Stimulated activated effector memory CD8-positive, alpha-beta T cell treated with anti-CD3 and anti-CD28 coated beads, Interleukin-12 subunit alpha, Interleukin-12 subunit beta, amount 100 ng/mL, for 72 hours (primary cell): ENCODE measurements at regions not wholly inside any gene's neighbourhood (a gene's known extent, or its start where the extent isn't known, plus 50 kb on each side); places are given as distances from the start of the nearest gene placed in this dataset.
A peak's percentile ranks its signal among the peaks of the same experiment; 100 is the strongest.

Experiments
- ATAC-seq: fragments of 150-1000 bp; cut with Tn5 transposase; 2 replicates; pipeline ENCODE4 v1.10.0; 2021
- DNase-seq, 2 donors: peaks; one replicate each; pipeline ENCODE4 v3.0.0; 2021 to 2022; ENCODE audit warnings: low spot score in 2 of 2
- H3K27ac Mint-ChIP-seq: one replicate; pipeline ENCODE4 v1.8.0; 2022; ENCODE audit warnings: mild to moderate bottlenecking, mixed read lengths
- H3K36me3 Mint-ChIP-seq: one replicate; pipeline ENCODE4 v1.8.0; 2022; ENCODE audit warnings: mild to moderate bottlenecking, mixed read lengths
- H3K4me1 Mint-ChIP-seq: one replicate; pipeline ENCODE4 v1.8.0; 2022; ENCODE audit warnings: mixed read lengths
- H3K4me3 Mint-ChIP-seq: one replicate; pipeline ENCODE4 v1.8.0; 2022; ENCODE audit warnings: mild to moderate bottlenecking, mixed read lengths
- H3K9me3 Mint-ChIP-seq: one replicate; pipeline ENCODE4 v1.8.0; 2022; ENCODE audit warnings: mixed read lengths

GRCh38 chr1:172810480-172811175, 151.7 kb downstream of the FASLG start:
- Mint-ChIP-seq H3K36me3 (no peaks in the 10 kb centered on the region), H3K4me1 (no peaks in the 10 kb centered on the region), H3K9me3 (peaks cover 5% of the 10 kb centered on the region), H3K4me3 (no peak overlapping the region), H3K27ac (no peak overlapping the region)
- no peak for DNase-seq
- no peak for ATAC-seq

DNA sequence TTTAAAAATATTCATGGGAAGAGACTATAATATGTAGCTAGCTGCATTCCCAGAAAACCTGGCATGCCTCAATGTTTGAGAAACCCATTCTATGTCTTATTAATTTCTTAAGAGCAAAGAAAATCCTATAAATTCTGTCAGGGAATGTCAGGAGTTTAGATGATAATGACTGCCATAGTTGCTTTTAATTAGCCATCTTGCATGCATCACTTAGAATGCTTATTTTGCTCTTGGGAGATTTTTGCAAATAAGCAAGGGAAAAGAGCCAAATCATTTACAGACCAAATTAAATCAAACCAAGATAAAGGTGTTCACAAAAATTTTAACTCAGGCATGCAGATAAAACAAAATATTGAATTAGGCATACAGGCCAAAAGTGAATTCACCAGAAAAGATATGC, 152.8 kb downstream of the FASLG start:
- Mint-ChIP-seq H3K36me3 (no peaks in the 10 kb centered on the region), H3K4me3 (no peak overlapping the region), H3K27ac (no peak overlapping the region), H3K9me3 (peaks cover 5% of the 10 kb centered on the region), H3K4me1 (peaks cover 5% of the 10 kb centered on the region)
- DNase-seq (no peak), ATAC-seq (no peak)

DNA sequence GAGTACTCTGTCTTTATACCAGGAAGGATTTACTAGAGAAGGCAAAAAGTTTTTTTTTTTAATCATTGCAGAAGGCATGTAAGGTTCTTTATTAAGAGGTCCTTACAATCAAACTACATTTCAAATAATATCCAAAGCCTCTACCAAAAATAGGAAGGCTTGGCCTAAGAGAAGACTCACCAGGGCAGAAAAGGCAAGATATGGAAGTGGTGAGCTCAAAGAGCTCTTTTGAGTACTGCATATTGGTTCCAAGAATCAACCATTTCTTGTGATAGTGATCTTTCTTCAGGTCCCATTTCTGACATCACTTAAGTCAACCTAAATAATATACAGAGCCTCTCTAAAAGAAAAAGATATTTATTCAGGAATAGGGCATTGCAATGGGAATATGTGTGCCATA, 153.2 kb downstream of the FASLG start:
- Mint-ChIP-seq H3K4me1 (peaks cover 8% of the 10 kb centered on the region), H3K27ac (no peak overlapping the region), H3K4me3 (no peak overlapping the region), H3K9me3 (peaks cover 5% of the 10 kb centered on the region), H3K36me3 (no peaks in the 10 kb centered on the region)
- ATAC-seq (no peak), DNase-seq (no peak)

DNA sequence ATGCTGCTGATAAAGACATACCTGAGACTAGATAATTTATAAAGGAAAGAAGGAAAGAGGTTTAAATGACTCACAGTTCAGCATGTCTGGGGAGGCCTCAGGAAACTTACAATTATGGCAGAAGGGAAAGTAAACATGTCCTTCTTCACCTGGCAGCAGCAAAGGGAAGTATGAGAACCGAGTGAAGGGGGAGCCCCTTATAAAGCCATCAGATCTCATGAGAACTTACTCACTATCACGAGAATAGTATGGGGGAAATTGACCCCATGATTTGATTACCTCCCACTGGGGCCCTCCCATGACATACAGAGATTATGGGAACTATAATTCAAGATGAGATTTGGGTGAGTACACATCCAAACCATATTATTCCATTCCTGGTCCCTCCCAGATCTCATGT, 154.4 kb downstream of the FASLG start:
- peaks cover 5% of the 10 kb centered on the region for H3K9me3 Mint-ChIP-seq
- no peak overlapping the region for H3K4me3 Mint-ChIP-seq
- ATAC-seq = no peak
- H3K27ac Mint-ChIP-seq = no peak overlapping the region
- H3K4me1 Mint-ChIP-seq = peaks cover 12% of the 10 kb centered on the region
- H3K36me3 Mint-ChIP-seq = no peaks in the 10 kb centered on the region
- no peak for DNase-seq

GRCh38 chr1:172814428-172814827, 155.5 kb downstream of the FASLG start:
- no peak overlapping the region for H3K27ac Mint-ChIP-seq
- ATAC-seq (no peak), DNase-seq (no peak)
- peaks cover 5% of the 10 kb centered on the region for H3K9me3 Mint-ChIP-seq
- peaks cover 23% of the 10 kb centered on the region for H3K4me1 Mint-ChIP-seq
- no peak overlapping the region for H3K4me3 Mint-ChIP-seq
- H3K36me3 Mint-ChIP-seq = no peaks in the 10 kb centered on the region

- H3K4me1 Mint-ChIP-seq = peaks cover 36% of the 10 kb centered on the region
- DNase-seq = no peak
- H3K36me3 Mint-ChIP-seq = no peaks in the 10 kb centered on the region
- no peak overlapping the region for H3K27ac Mint-ChIP-seq
- no peak for ATAC-seq
- no peak overlapping the region for H3K4me3 Mint-ChIP-seq
- H3K9me3 Mint-ChIP-seq = peaks cover 5% of the 10 kb centered on the region
These were observed 156.8 kb downstream of the FASLG start for GRCh38 chr1:172815740-172816139.

DNA sequence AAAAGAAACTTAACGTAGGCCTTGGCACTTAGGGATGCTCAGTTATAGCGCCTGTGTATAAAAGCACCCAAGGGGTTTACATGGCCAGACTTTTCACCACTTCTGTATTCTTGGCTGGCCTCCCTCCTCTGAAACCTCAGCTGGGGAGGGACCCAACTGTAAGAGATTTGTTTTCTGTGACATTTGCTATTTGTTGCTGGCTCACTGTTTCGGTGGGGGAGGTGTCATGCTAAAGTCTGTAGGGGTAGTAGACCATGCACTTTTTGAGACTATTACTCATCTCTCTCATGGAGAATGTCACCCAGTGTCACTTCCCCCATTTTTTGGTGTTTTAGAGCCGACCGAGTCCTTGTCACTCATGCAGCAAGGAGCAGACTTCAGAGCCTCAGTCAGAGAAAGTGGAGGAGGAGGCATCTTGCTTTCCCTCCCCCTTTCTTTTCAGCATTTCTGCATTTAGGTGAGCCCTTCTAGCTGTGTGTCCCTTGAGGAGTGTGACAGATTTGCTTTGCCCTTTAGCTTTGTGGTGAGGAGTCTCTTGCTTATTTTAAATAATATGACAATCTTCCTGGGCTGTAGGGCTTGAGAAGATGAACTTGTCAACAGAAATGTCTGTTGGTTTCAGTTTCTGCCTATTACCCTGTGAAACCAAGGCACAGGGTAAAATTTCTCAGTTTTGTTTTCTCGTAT, 160.1 kb downstream of the FASLG start:
- Mint-ChIP-seq H3K27ac (no peak overlapping the region), H3K9me3 (peaks cover 3% of the 10 kb centered on the region), H3K36me3 (no peaks in the 10 kb centered on the region), H3K4me1 (peaks cover 42% of the 10 kb centered on the region), H3K4me3 (peak overlapping the region; percentile 56)
- ATAC-seq (peak; percentile 98), DNase-seq (peak; percentile 18 to 74)

DNA sequence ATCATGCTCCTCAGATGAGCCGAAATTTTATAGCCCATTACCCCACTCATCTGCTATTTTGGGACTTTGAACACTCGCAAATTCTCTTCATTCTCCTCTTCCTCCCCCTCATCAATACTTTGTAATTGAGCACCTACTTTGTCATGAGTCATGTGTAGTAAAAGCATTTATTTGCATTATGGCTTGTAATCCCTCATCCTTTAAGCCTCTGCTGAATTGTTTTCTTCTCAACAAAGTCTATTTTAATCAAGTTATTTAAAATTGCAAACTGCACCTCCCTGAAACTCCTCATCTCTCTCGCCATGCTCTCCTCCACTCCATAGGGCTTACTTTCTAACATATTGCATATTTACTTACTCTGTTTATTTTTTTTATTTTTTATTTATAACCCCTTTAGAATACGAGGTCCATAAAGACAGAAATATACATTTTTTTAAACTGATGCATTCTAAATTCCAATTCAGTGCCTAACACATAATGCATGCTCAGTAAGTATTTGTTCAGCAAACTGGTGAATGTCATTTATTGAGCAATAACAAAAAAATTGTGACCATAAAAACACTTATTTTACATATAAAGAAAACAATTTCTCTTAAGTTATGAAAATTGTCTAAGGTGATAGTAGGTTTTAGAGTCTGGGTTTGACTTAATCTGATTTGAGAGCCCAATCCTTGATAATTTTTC, 161.7 kb downstream of the FASLG start:
- H3K27ac Mint-ChIP-seq = no peak overlapping the region
- peak overlapping the region; percentile 56 for H3K4me3 Mint-ChIP-seq
- no peaks in the 10 kb centered on the region for H3K36me3 Mint-ChIP-seq
- ATAC-seq (no peak), DNase-seq (no peak)
- peaks cover 42% of the 10 kb centered on the region for H3K4me1 Mint-ChIP-seq
- H3K9me3 Mint-ChIP-seq = peaks cover under 1% of the 10 kb centered on the region

DNA sequence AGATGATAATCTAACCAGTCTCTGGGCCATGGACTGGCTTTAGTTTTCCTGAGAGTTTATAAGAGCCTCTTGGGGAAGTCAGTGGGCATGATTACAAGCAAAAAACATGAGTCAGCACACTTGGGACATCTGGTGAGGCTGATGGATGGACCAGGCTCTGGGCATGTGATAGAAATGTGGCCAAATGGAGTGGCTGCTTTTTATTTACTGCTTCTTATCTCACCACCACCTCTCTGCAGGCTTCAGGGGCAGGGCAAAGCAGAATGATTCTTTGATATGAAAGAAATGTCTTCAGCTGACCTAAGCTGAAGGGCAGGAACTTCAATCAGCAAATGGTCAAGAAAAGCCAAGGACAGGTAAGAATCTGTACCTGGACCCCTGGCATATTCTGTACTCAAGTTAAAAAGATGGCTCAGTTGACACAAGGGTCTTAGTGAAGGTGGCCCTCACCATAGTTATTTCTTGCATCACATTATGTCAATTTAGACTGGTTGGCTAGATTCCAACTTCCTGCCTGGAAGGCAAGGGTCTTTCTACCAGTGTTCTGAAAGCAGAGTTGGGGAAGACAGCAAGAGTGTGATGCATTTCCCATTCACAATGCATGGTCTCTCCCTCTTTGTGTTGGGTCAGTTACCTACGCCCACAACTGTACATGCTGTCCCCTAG, 162.8 kb downstream of the FASLG start:
- Mint-ChIP-seq H3K36me3 (no peaks in the 10 kb centered on the region), H3K9me3 (no peaks in the 10 kb centered on the region), H3K27ac (no peak overlapping the region), H3K4me1 (peaks cover 36% of the 10 kb centered on the region), H3K4me3 (no peak overlapping the region)
- peak in 1 of 2 donors; percentile 30 for DNase-seq
- no peak for ATAC-seq

DNA sequence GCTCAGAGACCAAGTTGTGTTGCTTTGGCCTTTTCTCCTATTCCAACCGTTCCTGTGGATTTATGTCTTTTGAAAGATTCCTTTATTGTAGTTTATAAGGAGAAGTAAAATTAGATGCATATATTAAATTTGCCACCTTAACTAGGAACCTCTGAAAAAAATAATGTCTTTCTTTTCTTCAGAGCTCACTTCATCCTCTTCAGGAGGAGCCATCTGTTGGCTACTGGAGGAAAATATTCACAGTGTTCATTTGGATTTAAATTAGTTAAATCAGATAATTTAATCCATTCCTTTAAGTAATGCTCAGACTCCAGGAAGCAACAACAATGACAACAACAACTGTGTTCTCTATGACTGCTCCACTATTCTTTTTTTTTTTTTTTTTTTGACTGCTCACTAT, 164.0 kb downstream of the FASLG start:
- peaks cover 34% of the 10 kb centered on the region for H3K4me1 Mint-ChIP-seq
- no peak overlapping the region for H3K27ac Mint-ChIP-seq
- no peaks in the 10 kb centered on the region for H3K36me3 Mint-ChIP-seq
- no peak overlapping the region for H3K4me3 Mint-ChIP-seq
- ATAC-seq (no peak), DNase-seq (no peak)
- H3K9me3 Mint-ChIP-seq = no peaks in the 10 kb centered on the region

DNA sequence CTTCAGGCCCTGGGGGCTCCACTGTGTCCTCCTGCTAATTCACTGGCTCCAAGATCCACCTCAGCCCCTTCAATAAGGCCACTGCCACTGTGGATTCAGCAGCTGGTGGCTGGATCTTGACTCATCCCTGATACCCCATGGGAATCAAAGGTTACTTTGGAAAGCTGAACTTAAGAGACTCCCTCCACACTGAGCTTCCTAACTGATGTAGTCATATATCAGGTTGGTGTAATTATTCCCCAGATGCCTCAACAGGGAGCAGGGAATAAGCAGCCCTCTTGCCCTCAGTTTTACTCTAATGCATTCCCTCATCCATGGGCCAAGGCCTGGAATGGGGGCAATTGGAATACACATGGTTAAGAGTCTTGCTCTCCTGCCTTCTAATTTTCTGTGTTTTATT, 164.6 kb downstream of the FASLG start:
- Mint-ChIP-seq H3K4me3 (no peak overlapping the region), H3K9me3 (no peaks in the 10 kb centered on the region), H3K27ac (no peak overlapping the region), H3K36me3 (no peaks in the 10 kb centered on the region), H3K4me1 (peaks cover 28% of the 10 kb centered on the region)
- DNase-seq = no peak
- no peak for ATAC-seq

DNA sequence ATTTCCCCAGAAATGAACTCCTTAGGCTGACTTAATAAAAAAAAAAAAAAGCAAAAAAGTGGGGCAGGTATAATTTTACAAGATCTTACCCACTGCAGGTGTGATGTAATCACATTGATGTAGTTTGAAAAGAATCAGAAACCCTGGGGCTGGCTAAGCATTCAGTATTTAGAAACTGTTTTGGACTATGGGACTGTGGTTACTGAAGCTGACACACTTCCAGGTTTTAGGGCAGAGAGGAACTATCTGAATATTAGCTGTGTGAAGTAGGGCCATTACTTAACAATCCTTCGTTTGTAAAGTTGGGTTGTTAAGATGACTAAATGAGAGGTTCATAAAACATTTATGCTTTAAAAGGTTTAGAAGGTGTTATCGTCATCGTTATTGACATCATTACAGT, 165.3 kb downstream of the FASLG start:
- peaks cover 21% of the 10 kb centered on the region for H3K4me1 Mint-ChIP-seq
- no peak overlapping the region for H3K4me3 Mint-ChIP-seq
- H3K27ac Mint-ChIP-seq = no peak overlapping the region
- DNase-seq (no peak), ATAC-seq (no peak)
- H3K36me3 Mint-ChIP-seq = no peaks in the 10 kb centered on the region
- no peaks in the 10 kb centered on the region for H3K9me3 Mint-ChIP-seq

DNA sequence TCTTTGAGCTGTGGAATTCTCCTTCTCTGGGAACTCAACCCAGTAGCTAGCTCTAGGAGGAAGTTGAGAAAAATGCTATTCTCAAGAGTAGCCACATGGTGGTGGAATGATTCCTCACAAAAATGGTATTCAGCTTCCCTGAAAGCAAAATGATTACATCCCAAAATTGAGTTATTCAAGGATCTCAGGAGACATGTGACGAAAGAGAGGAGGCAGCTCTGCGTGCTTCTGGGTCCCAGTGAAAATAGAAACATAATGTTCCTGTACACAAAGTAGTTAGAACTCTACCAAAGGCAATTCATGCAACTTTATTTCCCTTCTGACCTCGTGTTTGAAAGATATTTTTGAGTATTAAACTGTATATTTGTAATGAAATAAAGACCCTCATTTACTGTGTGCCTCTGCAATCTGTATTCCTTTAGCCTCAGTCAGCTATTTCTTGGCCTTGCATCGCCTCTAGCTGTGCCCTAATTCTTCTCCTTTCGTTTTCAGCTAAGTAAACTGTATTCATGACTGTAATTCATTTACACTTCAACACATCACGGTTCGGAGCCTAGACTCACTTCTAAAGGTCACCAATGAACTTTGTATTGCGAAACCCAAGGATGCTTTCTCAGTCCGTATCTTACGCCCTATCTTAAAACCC, 167.3 kb downstream of the FASLG start:
- H3K9me3 Mint-ChIP-seq = no peaks in the 10 kb centered on the region
- no peak overlapping the region for H3K4me3 Mint-ChIP-seq
- H3K4me1 Mint-ChIP-seq = peaks cover 6% of the 10 kb centered on the region
- no peaks in the 10 kb centered on the region for H3K36me3 Mint-ChIP-seq
- DNase-seq (no peak), ATAC-seq (peak; percentile 71)
- H3K27ac Mint-ChIP-seq = no peak overlapping the region

DNA sequence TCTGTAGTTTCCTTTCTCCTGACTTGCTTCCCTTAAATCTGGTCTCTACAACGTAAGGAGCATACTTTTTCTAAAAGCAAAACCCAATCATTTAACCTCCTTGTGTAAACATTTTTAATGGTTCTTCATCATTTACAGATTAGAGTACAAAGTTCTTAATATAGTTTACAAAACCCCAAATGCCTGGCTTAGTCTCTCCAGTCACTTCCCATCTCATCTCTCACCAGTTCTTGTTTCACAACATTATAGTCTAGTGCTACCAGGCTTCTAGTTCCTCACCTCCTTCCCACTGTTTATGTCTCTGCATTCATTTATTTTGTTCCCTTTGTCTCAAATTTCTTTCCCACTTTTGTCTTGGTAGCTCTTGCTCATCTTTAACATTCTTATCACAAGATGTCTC, 168.4 kb downstream of the FASLG start:
- H3K4me1 Mint-ChIP-seq = peaks cover 10% of the 10 kb centered on the region
- H3K36me3 Mint-ChIP-seq = no peaks in the 10 kb centered on the region
- H3K4me3 Mint-ChIP-seq = no peak overlapping the region
- ATAC-seq = no peak
- DNase-seq = no peak
- no peaks in the 10 kb centered on the region for H3K9me3 Mint-ChIP-seq
- H3K27ac Mint-ChIP-seq = no peak overlapping the region

DNA sequence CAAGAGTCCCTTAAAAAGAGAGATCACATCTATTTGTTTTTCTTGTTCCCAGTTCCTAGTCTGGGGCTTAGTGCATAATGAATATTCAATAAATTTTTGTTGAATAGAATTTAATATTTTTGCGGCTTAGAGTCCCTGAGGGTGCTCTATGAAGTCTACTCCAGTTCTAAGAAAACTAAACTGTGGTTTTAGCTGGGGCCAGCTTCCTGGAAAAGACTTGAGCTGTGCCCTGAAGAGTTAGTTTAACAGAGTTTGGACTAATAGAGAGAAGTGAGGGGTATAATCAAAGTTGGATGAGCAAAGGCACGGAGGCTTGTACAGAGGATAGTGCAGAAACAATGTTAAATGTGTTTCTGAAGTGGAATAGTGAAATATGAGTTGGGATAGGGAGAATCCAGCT, 168.9 kb downstream of the FASLG start:
- Mint-ChIP-seq H3K4me1 (peaks cover 14% of the 10 kb centered on the region), H3K36me3 (no peaks in the 10 kb centered on the region), H3K27ac (no peak overlapping the region), H3K9me3 (no peaks in the 10 kb centered on the region), H3K4me3 (no peak overlapping the region)
- no peak for DNase-seq
- no peak for ATAC-seq
